Caki2 (cell line): ENCODE measurements at regions not wholly inside any gene's neighbourhood (a gene's known extent, or its start where the extent isn't known, plus 50 kb on each side); places are given as distances from the start of the nearest gene placed in this dataset.

Experiments
- DNase-seq: peaks from one replicate; pipeline ENCODE4 v3.0.0-alpha.2; 2015; ENCODE audit warnings: low read depth
- in situ Hi-C: cut with HindIII; loops from 2 replicates; pipeline ENCODE4 v1.10.0; 2016; ENCODE audit warnings: low sequenced_read_pairs, low pct_unique_long_range_greater_than_20kb, mixed read lengths

DNA sequence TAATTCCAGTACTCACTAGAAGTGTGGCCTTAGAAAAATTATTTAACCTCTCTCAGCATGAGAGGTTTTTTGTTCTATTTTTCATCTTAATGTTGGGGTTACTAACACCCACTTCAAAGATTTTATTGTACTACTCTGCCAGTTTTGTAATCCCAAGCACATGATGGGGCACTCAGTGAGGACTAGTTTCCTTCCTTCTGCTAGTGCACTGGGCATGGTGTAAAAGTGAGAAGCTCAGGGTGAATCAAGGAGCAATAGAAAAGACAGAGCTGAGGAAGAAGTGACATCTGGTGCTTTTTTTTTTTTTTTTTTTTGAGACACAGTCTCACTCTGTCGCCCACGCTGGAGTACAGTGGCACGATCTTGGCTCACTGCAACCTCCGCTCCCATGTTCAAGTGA, 439.4 kb upstream of the ARID1B start:
- DNase-seq: no peak
- in situ Hi-C loops: no loop called here

DNA sequence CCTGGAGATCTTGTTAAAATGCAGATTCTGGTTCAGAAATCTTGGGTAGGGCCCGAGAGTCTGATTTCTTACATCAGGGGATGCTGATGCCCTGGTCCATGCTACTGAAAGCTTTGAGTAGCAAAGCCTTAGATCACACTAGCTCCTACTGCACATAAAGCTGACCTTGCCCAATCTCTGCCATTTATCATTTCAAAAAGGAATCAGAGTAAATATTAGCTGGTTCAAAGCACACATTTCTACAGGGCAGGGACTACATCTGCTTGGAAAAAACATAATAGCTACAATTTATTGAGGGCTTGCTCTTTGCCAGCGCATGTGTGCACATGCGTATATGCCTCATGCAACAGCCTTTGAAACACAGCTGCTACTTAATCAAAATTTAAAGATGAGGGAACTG, 440.4 kb upstream of the ARID1B start:
- in situ Hi-C loops: no loop called here
- DNase-seq: no peak

GRCh38 chr6:156336089-156336488, 441.1 kb upstream of the ARID1B start:
- in situ Hi-C loops: no loop called here
- DNase-seq: no peak

- DNase-seq: no peak
- in situ Hi-C loops: no loop called here
Observed at GRCh38 chr6:156334966-156335365, 442.2 kb upstream of the ARID1B start.

DNA sequence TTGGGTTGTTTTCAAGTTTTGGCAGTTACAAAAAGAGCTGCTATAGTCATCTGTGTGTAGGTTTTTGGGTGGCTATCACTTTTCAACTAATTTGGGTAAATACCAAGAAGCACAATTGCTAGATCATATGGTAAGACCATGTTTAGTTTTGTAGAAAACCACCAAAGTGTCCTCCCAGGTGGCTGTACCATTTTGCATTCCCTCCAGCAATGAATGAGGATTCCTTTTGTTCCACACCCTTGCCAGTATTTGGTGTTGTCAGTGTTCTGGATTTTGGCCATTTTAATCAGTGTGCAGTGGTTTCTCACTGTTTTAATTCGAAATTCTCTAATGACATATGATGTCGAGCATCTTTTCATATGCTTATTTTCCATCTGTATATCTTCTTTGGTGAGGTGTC, 457.5 kb upstream of the ARID1B start:
- in situ Hi-C loops: no loop called here
- no peak for DNase-seq

DNA sequence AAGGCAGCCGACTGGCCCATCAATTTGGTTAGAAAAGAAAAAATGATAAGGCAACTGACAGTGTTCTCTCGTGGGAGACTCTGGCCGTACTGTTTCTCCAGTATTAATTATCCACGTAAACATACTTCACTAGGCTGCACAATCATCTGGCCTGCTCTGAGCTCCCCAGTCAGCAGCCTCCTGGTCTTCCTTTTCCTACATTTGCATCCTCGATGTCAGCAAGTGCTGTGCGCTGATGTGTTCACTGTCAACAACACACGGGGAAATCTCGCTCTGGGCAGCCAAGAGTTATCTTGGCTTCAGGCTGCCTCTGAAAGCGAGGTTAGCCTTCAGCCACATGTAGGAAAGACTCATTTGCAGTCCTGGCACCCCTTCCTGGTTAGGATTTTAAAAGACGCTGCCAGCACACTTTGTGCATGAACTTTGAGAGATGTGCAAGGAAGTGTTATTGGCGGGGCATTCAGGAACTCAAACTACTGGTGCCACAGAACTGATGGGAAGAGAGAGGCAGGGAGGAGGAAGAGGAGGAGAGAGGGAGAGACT, 460.5 kb upstream of the ARID1B start:
- DNase-seq: no peak
- in situ Hi-C loops: no loop called here

DNA sequence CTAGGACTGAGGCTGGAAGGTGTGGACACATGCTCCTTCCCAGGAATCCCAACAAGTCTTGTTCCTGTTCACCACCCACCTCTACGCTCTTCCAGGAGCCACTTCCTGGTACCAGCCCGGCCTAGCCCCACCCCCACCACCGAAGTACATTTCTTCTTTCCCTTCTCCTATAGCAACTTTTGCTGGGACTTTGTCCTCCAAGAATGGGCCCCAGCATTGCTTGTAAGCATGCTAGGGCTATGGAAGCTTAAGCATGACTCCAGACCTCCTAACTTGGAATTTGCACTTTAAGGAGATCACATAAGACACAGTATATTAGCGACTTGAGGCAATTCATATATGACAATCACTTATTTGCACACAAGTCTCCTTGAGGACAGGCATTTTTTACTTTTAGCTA, 462.0 kb upstream of the ARID1B start:
- in situ Hi-C loops: no loop called here

DNA sequence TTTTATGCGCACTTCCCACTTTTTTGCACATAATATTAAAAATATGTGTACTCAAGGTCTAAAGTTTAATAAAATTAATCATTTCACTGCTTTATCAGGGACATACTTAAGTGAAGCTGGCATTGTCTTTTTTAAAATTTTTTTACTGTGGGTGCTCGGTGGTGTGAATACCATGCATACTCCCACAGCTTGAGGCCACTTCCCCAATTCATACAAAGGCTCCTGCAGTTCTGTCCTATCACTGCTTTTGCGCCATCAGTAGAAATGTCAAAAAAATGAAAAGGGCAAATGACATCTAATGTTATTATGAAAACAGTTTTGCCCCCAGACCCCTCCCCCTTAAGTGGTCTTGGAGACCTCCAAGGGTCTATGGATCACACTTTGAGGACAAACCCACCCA, 464.1 kb upstream of the ARID1B start:
- in situ Hi-C loops: no loop called here
- DNase-seq: no peak

More for the DNA sequence above, 462.0 kb upstream of the ARID1B start:
- no peak for DNase-seq

- DNase-seq: no peak
- in situ Hi-C loops: no loop called here
Observed at GRCh38 chr6:156311291-156311690, 465.9 kb upstream of the ARID1B start.

- in situ Hi-C loops: no loop called here
- no peak for DNase-seq
Observed at GRCh38 chr6:156310701-156311100, 466.5 kb upstream of the ARID1B start.

DNA sequence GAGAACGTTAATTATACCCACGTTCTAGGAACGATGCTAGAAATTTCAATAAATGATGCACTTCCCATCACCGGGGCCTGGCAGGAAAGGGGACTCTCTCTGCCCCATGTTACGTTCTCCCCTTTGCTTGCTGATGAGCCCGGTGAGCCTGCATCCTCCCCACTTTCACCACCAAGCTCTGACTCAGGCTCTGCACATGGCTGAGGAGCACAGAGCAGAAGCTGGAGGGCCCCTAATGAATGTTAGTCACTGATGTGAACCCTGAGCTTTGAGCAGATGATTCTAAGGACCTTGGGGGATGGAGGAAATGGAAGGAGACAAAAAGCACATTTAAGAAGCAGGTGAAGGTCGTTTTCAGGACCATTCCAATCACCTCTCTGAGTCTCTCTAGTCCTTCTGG, 468.2 kb upstream of the ARID1B start:
- no peak for DNase-seq
- in situ Hi-C loops: no loop called here

GRCh38 chr6:156308604-156309003, 468.6 kb upstream of the ARID1B start:
- DNase-seq: no peak
- in situ Hi-C loops: no loop called here

- in situ Hi-C loops: no loop called here
- DNase-seq: no peak
Observed at GRCh38 chr6:156306531-156306930, 470.6 kb upstream of the ARID1B start.

- in situ Hi-C loops: no loop called here
- no peak for DNase-seq
Observed at GRCh38 chr6:156283091-156283490, 494.1 kb upstream of the ARID1B start.

DNA sequence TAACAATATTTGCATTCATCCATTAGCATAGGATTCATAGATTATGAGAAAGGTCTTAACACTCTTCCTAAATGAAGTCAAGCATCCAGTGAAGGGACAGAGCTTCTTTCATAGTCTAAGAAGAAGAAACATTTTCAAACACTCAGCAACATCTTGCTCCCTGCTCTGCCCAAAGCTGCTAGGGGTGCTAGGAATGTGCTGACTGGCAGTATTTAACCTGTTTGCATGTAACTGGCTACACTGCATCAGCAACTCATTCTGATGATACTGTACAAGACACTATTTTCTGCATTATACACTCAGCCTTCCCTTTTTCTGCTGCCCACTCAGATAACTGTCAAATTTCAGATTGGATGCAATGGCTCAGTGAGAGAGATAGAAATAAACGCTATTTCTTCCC, 495.1 kb upstream of the ARID1B start:
- no peak for DNase-seq
- in situ Hi-C loops: no loop called here

DNA sequence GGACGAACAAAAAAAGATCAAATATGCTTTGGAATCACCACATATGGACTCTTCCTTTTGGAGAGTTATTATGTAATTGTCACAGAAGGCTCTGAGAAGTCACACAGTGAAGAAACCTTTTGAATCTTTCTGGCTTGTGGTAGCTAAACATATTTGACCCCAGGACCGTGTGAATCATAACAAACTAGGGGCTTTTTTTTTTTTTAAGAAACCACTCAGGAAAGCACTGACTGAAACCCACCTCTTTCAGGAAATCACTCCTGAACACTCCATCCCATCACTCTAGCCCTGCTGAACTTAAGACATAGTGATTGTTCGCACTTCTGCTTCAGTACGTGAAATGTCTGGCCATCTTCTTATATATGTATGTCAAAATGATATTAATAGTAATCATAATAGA, 495.9 kb upstream of the ARID1B start:
- in situ Hi-C loops: no loop called here
- DNase-seq: no peak

DNA sequence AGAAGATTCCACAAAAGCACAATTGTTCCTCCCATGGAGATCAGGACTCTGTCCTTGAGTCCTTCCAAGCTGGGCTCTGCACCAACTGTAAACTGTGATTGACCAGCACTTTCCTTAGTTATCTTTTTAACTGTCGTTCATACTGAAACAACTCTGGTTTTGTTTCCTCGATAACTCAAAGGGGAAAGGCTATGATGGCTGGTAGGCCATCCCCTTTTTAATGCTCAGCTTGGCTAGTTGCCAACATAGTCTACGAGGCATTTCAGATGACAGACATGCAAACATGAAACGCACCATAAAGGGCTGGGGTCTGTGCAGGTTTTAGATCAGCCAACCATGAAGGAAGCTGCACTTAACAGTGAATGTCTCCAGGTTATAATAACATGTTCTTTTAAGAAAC, 497.1 kb upstream of the ARID1B start:
- DNase-seq: no peak
- in situ Hi-C loops: no loop called here

DNA sequence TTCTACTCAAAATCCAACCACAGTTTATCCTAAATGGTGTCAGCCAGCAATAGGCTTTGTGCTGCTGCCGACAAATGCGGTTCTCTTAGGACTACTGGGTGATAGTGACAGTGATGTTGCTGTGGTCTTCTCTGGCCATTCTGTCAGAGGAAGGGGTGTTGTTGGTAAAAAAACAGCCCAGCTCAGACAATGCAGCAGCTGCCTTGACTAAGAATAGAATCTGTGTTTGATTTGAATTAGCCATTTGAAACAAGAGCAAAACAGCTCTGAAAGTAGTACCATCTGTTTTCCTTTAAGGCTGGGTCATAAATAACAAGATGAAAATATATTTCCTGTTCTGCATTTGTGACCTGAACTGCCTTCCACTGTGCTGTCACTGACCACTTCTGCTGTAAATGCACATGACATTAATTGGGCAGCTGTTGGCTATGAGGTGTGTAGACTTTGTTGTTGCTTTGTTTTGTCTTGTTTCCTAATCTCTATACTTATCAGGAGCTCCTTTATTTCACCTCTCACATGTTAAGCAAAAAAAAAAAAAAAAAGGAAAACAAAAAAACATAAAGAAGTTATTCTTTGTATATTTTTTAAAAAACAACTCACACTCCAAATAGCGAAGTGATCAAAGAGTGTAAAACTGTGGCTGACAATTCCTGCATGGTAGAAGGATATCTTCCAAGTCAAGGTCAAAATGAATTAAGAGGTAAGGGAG, 497.8 kb upstream of the ARID1B start:
- no peak for DNase-seq
- in situ Hi-C loops: no loop called here

DNA sequence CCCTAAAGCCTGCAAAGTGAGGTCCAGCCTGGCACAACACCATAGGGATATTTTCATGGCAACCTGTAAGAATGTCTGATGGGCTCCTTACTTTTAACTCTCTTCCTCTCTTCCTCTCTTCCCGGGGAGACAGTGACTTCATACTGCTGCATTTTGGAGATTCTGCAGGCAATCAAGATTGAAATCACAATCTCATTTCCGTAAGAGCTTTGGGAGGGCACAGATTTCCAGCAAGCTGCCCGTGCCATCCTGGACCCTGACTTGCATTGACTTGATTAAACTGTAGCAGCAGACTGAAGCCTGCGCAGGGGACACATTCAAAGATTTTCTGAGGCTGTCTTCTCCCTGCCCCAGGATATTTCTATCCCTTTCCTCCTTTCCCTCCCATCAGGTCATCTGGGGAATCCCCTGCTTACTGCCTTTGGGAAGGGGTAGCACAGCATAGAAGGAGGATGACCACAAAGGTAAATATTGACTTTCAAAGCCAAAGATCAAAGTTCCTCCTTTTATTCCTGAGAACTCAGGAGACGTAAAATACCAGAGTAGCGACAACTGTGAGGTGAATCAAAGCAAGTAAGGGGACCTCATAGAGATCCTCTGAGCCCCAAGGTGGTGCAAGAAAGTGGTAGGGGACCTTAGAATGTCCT, 504.0 kb upstream of the ARID1B start:
- peak; percentile 1 for DNase-seq
- in situ Hi-C loops: no loop called here
